MCF 10A (cell line): ENCODE measurements at regions not wholly inside any gene's neighbourhood (a gene's known extent, or its start where the extent isn't known, plus 50 kb on each side); places are given as distances from the start of the nearest gene placed in this dataset.

Source experiments
- BruUV-seq: library from RNA; stranded (reverse); fragments of 400-500 nt; replicated peaks from 2 replicates; lab custom pipeline; 2021; lab: Mats Ljungman, UMichigan
- CTCF ChIA-PET: fragments of 300-600 bp; sonication (Branson Sonifier 250); formaldehyde crosslinking; extraction: SDS; loops from one replicate; lab custom pipeline; 2021; ENCODE audit warnings: antibody characterized with exemption, inconsistent platforms; lab: Yijun Ruan, JAX
- POLR2A ChIA-PET: fragments of 300-600, 350-650 bp; sonication (Branson Sonifier 250); formaldehyde crosslinking; extraction: SDS; loops from one replicate; lab custom pipeline; 2020; ENCODE audit warnings: antibody characterized with exemption, inconsistent platforms; lab: Yijun Ruan, JAX
- DNase-seq: peaks from one replicate; pipeline ENCODE4 v3.0.0-alpha.2; 2018; ENCODE audit not compliant: unreplicated experiment
- H3K27ac Mint-ChIP-seq: one replicate; pipeline ENCODE4 v1.8.0; 2022; ENCODE audit warnings: mild to moderate bottlenecking, low read depth, mixed read lengths; ENCODE audit not compliant: unreplicated experiment
- H3K27me3 Mint-ChIP-seq: one replicate; pipeline ENCODE4 v1.8.0; 2022; ENCODE audit warnings: mixed read lengths; ENCODE audit not compliant: insufficient read depth, unreplicated experiment
- H3K36me3 Mint-ChIP-seq: one replicate; pipeline ENCODE4 v1.8.0; 2022; ENCODE audit warnings: mild to moderate bottlenecking, moderate library complexity, mixed read lengths; ENCODE audit not compliant: insufficient read depth, unreplicated experiment
- H3K4me1 Mint-ChIP-seq: one replicate; pipeline ENCODE4 v1.8.0; 2022; ENCODE audit warnings: mixed read lengths; ENCODE audit not compliant: insufficient read depth, unreplicated experiment
- H3K4me3 Mint-ChIP-seq: one replicate; pipeline ENCODE4 v1.8.0; 2022; ENCODE audit warnings: mild to moderate bottlenecking, moderate library complexity, mixed read lengths; ENCODE audit not compliant: unreplicated experiment
- H3K9me3 Mint-ChIP-seq: one replicate; pipeline ENCODE4 v1.8.0; 2022; ENCODE audit warnings: mixed read lengths; ENCODE audit not compliant: unreplicated experiment
- intact Hi-C: fragments of 100-400 bp; cut with micrococcal nuclease; formaldehyde crosslinking; loops from 2 replicates; pipeline ENCODE4 v1.14.1; 2022
- TF ChIP-seq, protein P1 (sequence below): fragments of 200-600 bp; IDR thresholded peaks from one replicate; pipeline ENCODE4 v1.8.0; 2022; ENCODE audit warnings: antibody characterized with exemption, mild to moderate bottlenecking; ENCODE audit not compliant: unreplicated experiment

DNA sequence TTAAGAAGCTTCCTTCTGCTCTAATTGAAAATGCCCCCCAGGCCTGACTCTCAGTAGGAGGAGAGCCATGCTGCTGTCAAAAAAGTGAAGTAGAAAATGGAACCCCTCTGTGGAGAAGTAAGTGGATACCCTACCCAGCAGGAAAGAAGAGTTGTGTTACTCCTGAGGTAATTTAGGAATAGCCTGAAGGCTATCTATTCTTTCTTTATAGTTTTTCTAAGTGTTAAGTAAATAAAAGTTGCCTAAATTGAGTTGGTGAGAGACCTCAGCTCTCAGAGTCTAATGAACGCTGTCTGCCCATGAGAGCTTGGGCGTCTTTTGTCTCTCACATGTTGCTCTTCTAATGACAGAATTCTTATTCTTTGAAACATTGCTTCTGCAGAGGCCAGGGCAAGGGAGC lies 116.2 kb downstream of the NSUN3 start:
- no peaks in the 10 kb centered on the region for H3K9me3 Mint-ChIP-seq
- TF ChIP-seq, protein P1, sequence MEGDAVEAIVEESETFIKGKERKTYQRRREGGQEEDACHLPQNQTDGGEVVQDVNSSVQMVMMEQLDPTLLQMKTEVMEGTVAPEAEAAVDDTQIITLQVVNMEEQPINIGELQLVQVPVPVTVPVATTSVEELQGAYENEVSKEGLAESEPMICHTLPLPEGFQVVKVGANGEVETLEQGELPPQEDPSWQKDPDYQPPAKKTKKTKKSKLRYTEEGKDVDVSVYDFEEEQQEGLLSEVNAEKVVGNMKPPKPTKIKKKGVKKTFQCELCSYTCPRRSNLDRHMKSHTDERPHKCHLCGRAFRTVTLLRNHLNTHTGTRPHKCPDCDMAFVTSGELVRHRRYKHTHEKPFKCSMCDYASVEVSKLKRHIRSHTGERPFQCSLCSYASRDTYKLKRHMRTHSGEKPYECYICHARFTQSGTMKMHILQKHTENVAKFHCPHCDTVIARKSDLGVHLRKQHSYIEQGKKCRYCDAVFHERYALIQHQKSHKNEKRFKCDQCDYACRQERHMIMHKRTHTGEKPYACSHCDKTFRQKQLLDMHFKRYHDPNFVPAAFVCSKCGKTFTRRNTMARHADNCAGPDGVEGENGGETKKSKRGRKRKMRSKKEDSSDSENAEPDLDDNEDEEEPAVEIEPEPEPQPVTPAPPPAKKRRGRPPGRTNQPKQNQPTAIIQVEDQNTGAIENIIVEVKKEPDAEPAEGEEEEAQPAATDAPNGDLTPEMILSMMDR: no peak
- ChIA-PET POLR2A (no interaction called here), CTCF (interaction anchor here (1.5 kb wide), 1 partner anchor 56 kb away, joined by 5 read pairs; no protein-coding TSS in a partner anchor)
- no peak overlapping the region for H3K27ac Mint-ChIP-seq
- intact Hi-C loops: no loop called here
- no peak overlapping the region for H3K4me3 Mint-ChIP-seq
- BruUV-seq: no TSS peak
- no peaks in the 10 kb centered on the region for H3K27me3 Mint-ChIP-seq
- no peak for DNase-seq
- peaks cover 12% of the 10 kb centered on the region for H3K4me1 Mint-ChIP-seq
- H3K36me3 Mint-ChIP-seq: no peaks in the 10 kb centered on the region

DNA sequence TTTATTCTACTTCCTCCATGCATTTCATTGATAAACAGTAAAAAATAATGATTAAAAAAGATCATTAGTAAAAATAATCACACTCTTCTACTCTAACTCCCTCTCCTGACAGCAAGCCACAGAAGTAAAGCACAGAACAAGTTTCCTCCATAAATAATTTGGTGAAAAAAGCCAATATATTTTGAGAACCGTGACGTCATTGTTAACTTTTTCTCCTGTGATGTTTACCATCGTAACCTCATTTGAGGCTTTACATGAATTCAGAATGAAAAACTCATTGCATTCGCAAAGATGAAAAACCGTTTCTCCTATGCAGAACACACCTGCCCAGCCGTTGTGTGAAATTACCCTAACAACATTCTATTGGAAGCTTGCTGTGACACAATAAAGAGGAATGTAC lies 120.7 kb downstream of the NSUN3 start:
- ChIA-PET POLR2A (no interaction called here), CTCF (interaction anchor here (0.9 kb wide), 1 partner anchor 10 kb away, joined by 3 read pairs; no protein-coding TSS in a partner anchor)
- DNase-seq: no peak
- TF ChIP-seq, protein P1: no peak
- Mint-ChIP-seq H3K27me3 (no peaks in the 10 kb centered on the region), H3K4me1 (peaks cover 8% of the 10 kb centered on the region), H3K36me3 (no peaks in the 10 kb centered on the region), H3K27ac (no peak overlapping the region), H3K4me3 (no peak overlapping the region), H3K9me3 (no peaks in the 10 kb centered on the region)
- no TSS peak for BruUV-seq
- intact Hi-C loops: no loop called here

DNA sequence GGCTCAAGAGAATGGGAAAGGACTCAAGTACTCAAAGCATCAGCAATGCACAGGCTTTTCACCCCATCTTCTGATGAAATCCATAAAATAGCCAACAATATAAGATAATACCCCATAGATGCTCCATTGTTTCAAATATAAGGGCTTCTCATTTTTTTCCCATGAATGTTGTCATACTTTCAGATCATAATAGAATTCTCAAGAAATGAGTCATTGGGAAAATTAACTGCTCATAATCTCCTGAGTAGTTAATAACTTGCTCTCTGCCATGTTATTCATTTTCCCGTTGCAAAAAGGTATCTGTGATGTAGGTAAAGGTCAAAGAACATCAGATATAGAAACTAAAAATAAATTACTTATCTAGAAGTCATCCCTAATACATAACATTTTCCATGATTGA lies 121.9 kb downstream of the NSUN3 start:
- Mint-ChIP-seq H3K9me3 (no peaks in the 10 kb centered on the region), H3K4me1 (peaks cover 8% of the 10 kb centered on the region), H3K27ac (no peak overlapping the region), H3K27me3 (no peaks in the 10 kb centered on the region), H3K36me3 (no peaks in the 10 kb centered on the region), H3K4me3 (no peak overlapping the region)
- intact Hi-C loops: no loop called here
- POLR2A ChIA-PET: no interaction called here
- TF ChIP-seq, protein P1: no peak
- CTCF ChIA-PET: no interaction called here
- BruUV-seq: no TSS peak
- peak; percentile 21 for DNase-seq

DNA sequence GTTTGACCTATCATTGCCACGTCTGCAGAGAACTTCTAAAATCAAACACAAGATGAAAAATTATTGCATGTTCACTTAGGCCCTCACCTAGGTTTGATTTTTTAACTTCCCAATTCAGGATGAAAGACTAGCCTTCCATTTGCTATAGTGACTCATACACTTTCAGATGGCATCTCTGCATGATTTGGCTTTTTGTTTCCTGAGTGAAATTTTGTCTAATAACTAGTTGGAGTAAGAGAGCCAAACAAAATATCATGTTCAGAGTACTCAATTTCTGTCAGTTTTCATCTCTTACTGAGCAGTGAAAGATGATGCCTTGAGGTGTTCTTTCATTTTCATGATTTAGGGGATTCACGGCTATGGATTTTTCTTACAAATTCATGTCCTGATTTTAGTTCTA lies 122.9 kb downstream of the NSUN3 start:
- peak; percentile 17 for DNase-seq
- H3K4me3 Mint-ChIP-seq: no peak overlapping the region
- no peak overlapping the region for H3K27ac Mint-ChIP-seq
- H3K4me1 Mint-ChIP-seq: peaks cover 8% of the 10 kb centered on the region
- intact Hi-C loops: no loop called here
- no TSS peak for BruUV-seq
- H3K36me3 Mint-ChIP-seq: no peaks in the 10 kb centered on the region
- CTCF ChIA-PET: no interaction called here
- H3K27me3 Mint-ChIP-seq: no peaks in the 10 kb centered on the region
- POLR2A ChIA-PET: interaction anchor here (0.5 kb wide), 1 partner anchor 21 kb away, joined by 3 read pairs; no protein-coding TSS in a partner anchor
- H3K9me3 Mint-ChIP-seq: no peaks in the 10 kb centered on the region
- TF ChIP-seq, protein P1: no peak
